ENCODE measurements at regions not wholly inside any gene's neighbourhood (a gene's known extent, or its start where the extent isn't known, plus 50 kb on each side); places are given as distances from the start of the nearest gene placed in this dataset.

DNA sequence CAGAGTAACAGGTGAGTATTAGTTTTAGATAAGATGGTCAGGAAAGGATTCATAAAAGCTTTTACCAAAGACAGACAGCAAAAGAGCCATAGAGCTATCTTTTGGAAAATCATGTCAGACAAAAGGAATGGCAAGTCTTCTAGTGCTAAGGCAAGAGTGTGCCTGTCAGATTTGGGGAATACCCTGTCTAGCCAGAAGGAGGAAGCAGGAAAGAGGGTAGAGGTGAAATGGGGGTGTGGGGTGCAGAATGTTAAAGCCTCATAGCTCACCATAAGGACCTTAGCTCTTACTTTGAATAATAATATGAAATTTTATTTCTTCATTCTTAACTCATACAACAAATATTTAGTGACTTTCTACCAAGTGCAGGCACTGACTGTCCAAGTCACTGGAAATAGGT, 512.1 kb upstream of the ROBO2 start:
- Histone ChIP-seq H3K9ac (replicated peaks in 1 of 4; ENCODE audit: extremely low read depth in 1 of 4, low read depth in 3 of 4, low read length in 3 of 4) (no peak overlapping the region), H4K8ac (ENCODE audit: extremely low read depth, insufficient read depth, low read length) (no peak overlapping the region), H2BK5ac (ENCODE audit: low read depth, low read length) (no peak overlapping the region), H2AFZ (ENCODE audit: low read length) (no peak overlapping the region), H3K27me3 (replicated peaks in 1 of 4; ENCODE audit: control insufficient read depth in 3 of 4, extremely low read depth in 1 of 4, insufficient read depth in 3 of 4, low read length in 3 of 4) (no peaks in the 10 kb centered on the region), H2BK12ac (ENCODE audit: low read depth, low read length) (no peak overlapping the region), H3K27ac (ENCODE audit: low read depth, low read length) (no peak overlapping the region), H3K23ac (ENCODE audit: insufficient read length) (no peak overlapping the region), H3K4me3 (ENCODE audit: extremely low read depth in 1 of 4, insufficient read depth in 2 of 4, low read depth in 3 of 4, low read length in 4 of 4) (no peak overlapping the region), H3K79me1 (ENCODE audit: low read depth, low read length) (no peaks in the 10 kb centered on the region), H3K14ac (ENCODE audit: insufficient read length) (no peak overlapping the region), H3K9me3 (ENCODE audit: insufficient read depth in 2 of 2, low read depth in 1 of 2, low read length in 1 of 2) (no peaks in the 10 kb centered on the region), H2BK20ac (ENCODE audit: low read length) (no peak overlapping the region), H3K18ac (ENCODE audit: extremely low read depth, low read length) (no peak overlapping the region), H4K91ac (replicated peaks; ENCODE audit: insufficient read length, low read length) (no peak overlapping the region), H3K36me3 (ENCODE audit: control insufficient read depth in 2 of 4, insufficient read depth in 4 of 4, low read length in 3 of 4) (no peaks in the 10 kb centered on the region), H3K79me2 (ENCODE audit: control insufficient read depth in 1 of 2, insufficient read depth in 2 of 2, low read length in 2 of 2) (no peaks in the 10 kb centered on the region), H3K56ac (replicated peaks; ENCODE audit: insufficient read length, low read depth, low read length) (no peak overlapping the region), H4K20me1 (replicated peaks in 1 of 2; ENCODE audit: control insufficient read depth in 1 of 2, insufficient read depth in 2 of 2, low read length in 2 of 2) (no peaks in the 10 kb centered on the region), H3K4ac (replicated peaks; ENCODE audit: insufficient read length, low read depth, low read length) (no peak overlapping the region), H2BK15ac (ENCODE audit: low read length) (no peak overlapping the region), H2AK5ac (ENCODE audit: low read depth, low read length) (no peak overlapping the region), H3K4me2 (ENCODE audit: insufficient read depth in 1 of 2, low read depth in 2 of 2, low read length in 2 of 2) (no peak overlapping the region), H2BK120ac (replicated peaks; ENCODE audit: low read depth, low read length) (no peak overlapping the region), H4K5ac (ENCODE audit: insufficient read length, low read depth, low read length) (no peak overlapping the region), H3K23me2 (ENCODE audit: low read depth, low read length) (peaks cover 1% of the 10 kb centered on the region; the same call in 1 of the 2 replicates), H3K4me1 (replicated peaks in 1 of 4; ENCODE audit: control insufficient read depth in 3 of 4, insufficient read depth in 4 of 4, low read length in 3 of 4) (no peaks in the 10 kb centered on the region)
- DNase-seq (ENCODE audit: low read depth in 1 of 2, low spot score in 2 of 2) (no peak), FAIRE-seq (no peak)
- ChIA-PET CTCF (ENCODE audit: partially characterized antibody) (interaction anchor here (1.0 to 1.5 kb wide), 3 partner anchors 58 to 804 kb away, joined by 3 to 4 read pairs (median 3); no protein-coding TSS in a partner anchor), POLR2A (ENCODE audit: partially characterized antibody) (no interaction called here)
- TF ChIP-seq EZH2 (IDR thresholded peaks at IDR 0.05; ENCODE audit: low read depth, low read length, severe bottlenecking) (no peak), POLR2AphosphoS5 (IDR thresholded peaks at IDR 0.05; ENCODE audit: low read depth, low read length) (no peak), FOSL1 (IDR thresholded peaks at IDR 0.05; ENCODE audit: insufficient read depth, low read depth, low read length) (no peak), SP4 (IDR thresholded peaks at IDR 0.05; ENCODE audit: low read length) (no peak), CBX8 (IDR thresholded peaks at IDR 0.05; ENCODE audit: borderline replicate concordance, low read depth, low read length) (no peak), GABPA (IDR thresholded peaks at IDR 0.05; ENCODE audit: borderline replicate concordance, insufficient read depth, low read length) (no peak), SP2 (IDR thresholded peaks at IDR 0.05; ENCODE audit: low read length) (no peak), EGR1 (IDR thresholded peaks at IDR 0.05; ENCODE audit: borderline replicate concordance, low read depth, low read length) (no peak), SP1 (IDR thresholded peaks at IDR 0.05; ENCODE audit: low read depth, low read length) (no peak), BACH1 (IDR thresholded peaks at IDR 0.05; ENCODE audit: low read length) (no peak), PHF8 (conservative IDR thresholded peaks at IDR 0.05; ENCODE audit: low read depth, low read length) (no peak), TAF1 (IDR thresholded peaks at IDR 0.05; ENCODE audit: low read depth, low read length) (no peak), SIN3A (conservative IDR thresholded peaks at IDR 0.05 in 1 of 2, IDR thresholded peaks at IDR 0.05 in 1 of 2; ENCODE audit: low read depth in 1 of 2, low read length in 2 of 2) (no peak)
- TF ChIP-seq, protein P1, sequence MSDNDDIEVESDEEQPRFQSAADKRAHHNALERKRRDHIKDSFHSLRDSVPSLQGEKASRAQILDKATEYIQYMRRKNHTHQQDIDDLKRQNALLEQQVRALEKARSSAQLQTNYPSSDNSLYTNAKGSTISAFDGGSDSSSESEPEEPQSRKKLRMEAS (IDR thresholded peaks at IDR 0.05) = no peak

Data from H1 (cell line).